ENCODE measurements at regions not wholly inside any gene's neighbourhood (a gene's known extent, or its start where the extent isn't known, plus 50 kb on each side); places are given as distances from the start of the nearest gene placed in this dataset.

DNA sequence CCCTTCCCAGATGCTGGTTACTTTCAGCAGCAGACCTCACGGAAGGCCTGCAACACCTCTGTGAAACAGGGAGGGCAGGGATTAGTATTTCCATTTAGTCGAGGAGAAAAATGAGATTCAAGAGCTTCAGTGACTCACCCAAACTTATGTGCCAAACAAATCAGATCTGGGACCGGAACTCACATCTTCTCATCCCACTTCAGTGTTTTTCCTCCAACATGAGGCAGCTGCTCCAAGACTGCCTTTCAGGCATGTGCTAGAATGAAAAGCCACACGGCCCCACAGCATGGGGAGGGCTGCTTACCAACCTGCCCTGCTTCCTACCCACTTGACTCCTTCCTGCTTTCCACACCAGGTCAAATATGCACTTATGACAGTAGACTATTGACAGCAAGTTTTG lies 129.4 kb upstream of the SLC24A5 start:
- DNase-seq = no peak

- no peak for DNase-seq
These were observed 127.7 kb upstream of the SLC24A5 start for GRCh38 chr15:47993051-47993450.

DNA sequence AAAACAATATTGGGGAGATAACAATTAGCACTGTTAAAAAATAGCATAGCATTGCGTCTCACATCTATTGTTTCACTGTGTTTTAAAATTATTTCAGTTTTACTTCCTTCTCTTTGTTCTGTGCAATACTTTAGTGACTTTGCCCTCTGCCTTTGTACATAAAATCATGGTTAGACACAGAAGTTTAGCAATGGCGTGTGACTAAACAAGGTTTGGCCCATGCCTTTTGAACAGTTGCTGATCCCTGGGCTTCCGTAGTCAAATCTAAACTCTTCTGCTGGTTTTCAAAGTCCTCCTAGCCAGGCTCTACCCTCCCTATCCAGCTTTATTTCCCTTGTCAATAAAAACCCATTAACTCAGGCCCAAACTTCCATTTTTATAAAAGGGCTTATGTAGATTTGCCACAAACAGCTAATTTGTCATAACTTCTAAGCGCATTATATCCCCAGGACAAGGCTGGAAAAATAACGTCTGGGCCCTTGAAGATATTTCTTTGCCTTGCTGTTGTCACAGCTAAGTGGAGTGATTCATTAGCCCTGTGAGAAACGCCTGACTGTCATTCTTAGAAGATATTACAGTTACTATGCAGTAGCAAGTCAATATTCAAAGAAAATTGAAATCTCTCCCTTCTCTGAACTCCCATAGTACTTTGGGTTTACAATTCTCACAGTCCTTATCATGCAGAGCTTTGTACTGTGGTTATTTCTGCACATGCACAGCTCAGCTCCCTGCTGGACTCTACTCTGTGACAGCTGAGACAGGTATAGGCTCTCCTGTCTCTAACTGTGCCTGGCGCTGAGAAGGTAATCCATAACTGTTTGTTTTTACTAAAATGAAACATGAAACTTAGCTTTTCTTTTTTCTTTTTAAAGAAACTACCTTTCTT lies 123.4 kb upstream of the SLC24A5 start:
- DNase-seq = no peak

DNA sequence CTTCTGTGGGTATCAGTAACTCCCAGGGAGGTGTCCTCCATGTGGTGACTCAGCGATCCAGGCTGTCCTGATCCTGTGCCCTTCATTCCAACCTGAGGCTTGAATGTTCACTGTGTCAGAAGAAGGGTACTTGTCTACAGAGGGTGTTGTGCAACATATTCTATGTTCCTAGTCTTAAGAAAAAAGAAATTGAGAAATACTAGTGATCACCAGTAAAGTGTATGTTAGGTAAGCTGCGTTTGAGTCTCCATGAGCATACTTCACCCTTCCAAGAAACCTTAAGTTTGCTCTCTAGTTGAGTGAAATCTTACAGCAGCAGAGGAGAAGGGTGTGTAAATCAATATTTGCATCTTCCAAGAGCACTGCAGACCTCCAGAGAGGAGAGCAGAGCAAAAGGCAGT lies 122.2 kb upstream of the SLC24A5 start:
- no peak for DNase-seq

GRCh38 chr15:48001393-48002039 lies 119.3 kb upstream of the SLC24A5 start:
- no peak for DNase-seq

- DNase-seq = no peak
These were observed 118.0 kb upstream of the SLC24A5 start for GRCh38 chr15:48002767-48003166.

DNA sequence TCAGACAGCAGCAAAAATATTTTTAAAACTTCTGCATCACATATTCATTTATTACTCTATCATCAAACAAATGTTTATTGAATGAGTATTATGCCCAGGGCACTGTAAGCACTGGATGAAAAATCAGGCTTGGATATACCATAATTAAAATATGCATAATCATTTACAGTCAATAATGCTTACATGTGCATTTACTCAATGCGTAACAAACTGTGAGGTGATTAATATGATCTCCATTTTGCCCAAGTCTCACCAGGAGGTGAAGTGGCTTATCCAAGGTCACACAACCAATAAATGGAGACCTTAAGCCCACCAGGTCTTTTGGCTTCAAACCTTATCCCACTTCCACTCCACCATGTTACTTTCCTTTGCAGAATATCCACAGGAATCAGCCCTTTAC lies 117.3 kb upstream of the SLC24A5 start:
- no peak for DNase-seq

- DNase-seq = no peak
These were observed 115.7 kb upstream of the SLC24A5 start for GRCh38 chr15:48005077-48005476.

DNA sequence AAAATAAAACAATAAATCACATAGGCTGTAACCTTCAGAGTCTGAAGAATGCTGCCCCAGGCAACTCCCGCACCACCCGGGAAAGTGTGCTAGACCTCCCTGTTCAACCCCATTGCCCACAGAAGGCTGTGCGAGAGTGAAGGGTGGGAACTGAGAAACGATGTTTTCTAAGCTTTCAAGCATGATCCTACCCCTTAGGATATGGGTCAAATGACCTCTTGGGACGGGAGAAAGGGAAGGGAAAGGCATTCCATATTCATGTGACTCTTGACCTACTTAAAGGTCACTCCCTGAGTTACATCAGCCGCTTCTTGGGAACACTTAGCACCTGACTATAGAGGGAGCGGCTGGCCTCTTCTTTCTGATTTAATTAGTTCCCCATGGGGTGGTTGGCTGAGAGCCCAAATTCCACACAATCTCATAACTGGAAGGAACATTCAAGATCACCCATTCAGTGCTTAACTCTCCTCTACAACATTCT lies 114.7 kb upstream of the SLC24A5 start:
- DNase-seq = no peak

GRCh38 chr15:48010316-48010715 lies 110.5 kb upstream of the SLC24A5 start:
- DNase-seq = no peak

DNA sequence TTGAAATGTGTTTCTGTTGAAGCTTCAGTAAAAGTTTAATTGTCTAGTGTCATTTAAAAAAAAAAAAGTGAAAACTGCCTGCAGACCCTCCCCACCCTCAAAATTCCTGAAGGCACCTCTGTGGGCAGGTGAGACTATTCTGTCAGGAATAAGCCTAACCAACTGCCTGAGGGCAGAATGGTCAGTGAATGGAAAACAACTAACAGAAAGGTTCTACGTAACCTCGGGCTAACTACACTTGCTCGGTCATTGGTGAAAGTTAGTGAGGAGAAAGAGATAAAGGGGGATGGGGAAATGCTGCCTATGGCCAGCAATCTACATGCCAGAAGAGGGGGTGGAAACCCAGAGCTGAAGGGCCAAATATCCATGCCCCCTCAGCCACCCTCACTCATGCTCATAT lies 108.6 kb upstream of the SLC24A5 start:
- DNase-seq = no peak

DNA sequence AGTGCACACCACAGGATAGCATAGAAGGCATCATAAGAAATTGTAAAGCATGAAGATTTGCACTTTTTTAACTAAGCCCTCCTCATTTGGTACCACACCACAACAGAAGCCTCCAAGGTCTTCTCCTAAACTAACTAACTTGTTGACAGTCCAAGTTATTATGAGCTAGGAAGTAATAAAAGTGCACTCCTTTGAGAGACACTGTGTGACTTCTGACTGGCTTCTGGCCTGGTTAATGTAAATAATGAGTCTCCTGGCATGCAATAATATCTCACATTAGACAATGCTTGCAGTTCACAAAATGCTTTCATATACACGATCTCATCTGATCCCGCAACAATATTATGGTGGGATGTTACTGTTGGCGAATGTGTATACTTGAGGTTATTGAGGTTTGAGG lies 103.9 kb upstream of the SLC24A5 start:
- no peak for DNase-seq

DNA sequence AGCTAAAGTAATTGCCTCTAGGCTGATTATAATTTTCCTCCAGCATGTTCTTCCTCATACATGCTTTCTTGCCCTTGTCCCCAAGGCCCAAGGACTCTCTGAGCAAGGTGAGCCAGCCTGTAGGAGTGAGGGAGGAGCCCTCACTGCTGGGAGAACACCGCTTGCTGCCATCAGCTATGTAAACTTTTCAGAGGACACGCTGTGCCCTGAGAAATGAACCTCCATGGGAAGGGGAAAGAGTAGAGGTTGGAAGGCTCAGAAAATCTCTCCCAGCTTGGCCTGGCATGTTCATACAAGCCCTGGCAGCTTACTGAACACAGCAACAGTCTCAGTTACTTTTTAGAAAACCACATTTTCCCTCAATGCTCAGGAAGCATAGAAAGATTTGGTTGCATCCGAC lies 103.0 kb upstream of the SLC24A5 start:
- DNase-seq = no peak

GRCh38 chr15:48020166-48020565 lies 100.6 kb upstream of the SLC24A5 start:
- no peak for DNase-seq

DNA sequence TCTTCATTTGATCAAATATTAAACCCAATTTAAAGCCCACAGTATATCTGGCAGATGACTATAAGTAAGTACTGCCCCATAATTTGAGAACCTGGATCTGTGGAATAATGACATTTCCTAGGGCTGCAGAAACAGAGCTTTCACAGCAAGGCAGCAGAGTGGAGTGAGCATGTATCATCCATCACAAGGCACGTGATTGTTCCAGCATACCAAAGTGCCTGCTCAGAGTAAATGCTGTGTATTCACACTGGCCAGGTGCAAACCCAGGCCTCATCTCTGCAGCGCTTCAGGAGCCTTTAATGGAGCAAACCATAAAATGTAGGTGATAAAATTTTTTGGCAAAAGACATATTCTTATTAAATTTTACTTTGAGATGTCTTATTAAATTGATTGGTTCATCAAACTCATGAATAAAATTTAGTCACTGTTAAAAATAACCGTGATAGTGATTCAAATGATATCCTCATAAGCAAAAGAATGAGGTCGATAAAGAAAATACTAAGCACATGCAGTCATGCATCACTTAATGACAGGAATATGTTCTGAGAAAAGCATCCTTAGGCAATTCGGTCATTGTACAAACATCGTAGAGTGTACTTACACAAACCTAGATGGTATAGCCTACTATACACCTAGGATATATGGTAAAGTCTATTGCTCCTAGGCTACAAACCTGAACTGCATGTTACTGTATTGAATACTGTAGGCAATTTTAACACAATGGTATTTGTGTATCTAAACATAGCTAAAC lies 99.3 kb upstream of the SLC24A5 start:
- DNase-seq = no peak

- no peak for DNase-seq
These were observed 95.7 kb upstream of the SLC24A5 start for GRCh38 chr15:48025118-48025517.

DNA sequence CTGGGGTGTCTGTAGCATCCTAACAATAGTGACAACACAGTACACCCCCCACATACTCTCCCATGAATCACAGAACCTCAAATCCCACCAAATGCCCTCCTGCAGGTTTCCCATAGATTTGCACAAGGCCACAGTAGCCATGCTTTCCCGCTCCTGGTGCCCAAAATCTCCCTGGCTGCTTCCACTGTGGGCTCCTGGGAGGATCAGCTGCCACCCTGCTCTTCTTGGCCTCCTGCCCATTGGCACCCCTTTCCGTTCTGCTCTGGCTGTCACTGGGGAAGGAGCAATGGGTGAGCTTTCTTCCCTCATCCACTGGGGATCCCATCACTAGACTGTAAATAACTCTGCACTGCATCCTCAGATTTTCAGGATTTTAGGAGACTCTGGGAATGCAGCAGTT lies 92.1 kb upstream of the SLC24A5 start:
- no peak for DNase-seq

GRCh38 chr15:48029642-48030041 lies 91.1 kb upstream of the SLC24A5 start:
- peak in 2 of 3 donors; percentile 32 to 47 for DNase-seq

DNA sequence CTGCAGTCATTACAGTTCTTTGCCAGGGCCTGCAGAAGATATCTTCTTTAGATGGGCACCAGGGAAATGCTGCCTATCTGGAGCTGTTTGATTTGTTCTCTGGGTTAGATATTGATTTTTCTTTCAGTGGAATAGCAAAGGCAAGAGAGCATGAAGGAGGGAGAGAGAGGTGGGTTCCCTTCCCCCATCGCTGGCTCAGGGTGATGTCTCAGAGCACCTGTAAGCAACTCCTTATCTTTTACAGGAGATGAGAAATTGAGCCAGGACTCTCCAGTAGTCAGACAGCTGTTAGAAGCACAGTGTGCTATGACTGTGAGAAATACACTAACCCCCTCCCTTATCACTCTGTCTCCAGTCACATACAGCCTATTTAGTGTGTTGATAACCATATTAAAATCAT lies 89.3 kb upstream of the SLC24A5 start:
- no peak for DNase-seq

- no peak for DNase-seq
These were observed 88.8 kb upstream of the SLC24A5 start for GRCh38 chr15:48031973-48032372.

DNA sequence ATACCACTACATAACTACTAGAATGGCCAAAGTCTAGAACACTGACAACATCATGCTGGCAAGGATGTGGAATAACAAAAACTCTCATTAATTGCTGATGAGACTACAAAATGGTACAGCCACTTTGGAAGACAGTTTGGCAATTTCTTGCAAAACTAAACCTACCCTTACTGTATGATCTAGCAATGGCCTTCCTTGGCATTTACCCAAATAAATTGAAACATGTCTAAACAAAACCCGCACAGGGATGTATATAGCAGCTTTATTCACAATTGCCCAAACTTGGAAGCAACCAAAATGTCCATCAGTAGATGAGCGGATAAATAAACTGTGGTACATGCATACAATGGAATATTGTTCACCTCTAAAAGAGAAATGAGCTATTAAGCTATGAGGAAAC lies 87.9 kb upstream of the SLC24A5 start:
- DNase-seq = no peak

DNA sequence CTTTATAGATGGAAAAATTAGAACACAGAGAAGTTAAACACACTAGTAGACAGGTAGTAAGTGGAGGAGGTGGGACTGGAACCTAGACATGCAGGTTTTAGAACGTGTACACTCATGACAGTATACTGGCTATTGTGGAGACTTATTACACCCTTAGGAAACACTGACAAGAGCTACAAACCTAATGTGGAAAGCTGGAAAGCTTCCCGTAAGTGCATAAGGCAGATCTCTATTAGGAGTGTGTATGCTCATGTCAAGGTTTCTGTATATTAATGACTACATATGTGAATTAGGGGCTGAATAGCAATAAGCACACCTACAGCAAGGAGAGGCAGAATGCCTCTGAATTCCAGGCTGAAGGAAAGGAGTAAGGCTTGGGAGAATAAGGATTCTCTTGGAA lies 82.6 kb upstream of the SLC24A5 start:
- DNase-seq = no peak
